Upper lobe of left lung (tissue), 6 donors: ENCODE measurements at regions not wholly inside any gene's neighbourhood (a gene's known extent, or its start where the extent isn't known, plus 50 kb on each side); places are given as distances from the start of the nearest gene placed in this dataset.

Experiments
- ATAC-seq, 2 donors: fragments of 200-7000 bp; cut with Tn5 transposase; one replicate each; pipeline ENCODE4 v1.9.1; 2022; ENCODE audit warnings: mild to moderate bottlenecking in 2 of 2, moderate library complexity in 2 of 2; ENCODE audit not compliant: low FRiP score in 2 of 2
- DNase-seq, 2 donors: peaks; one replicate each; pipeline ENCODE4 v3.0.0-alpha.2; 2019 to 2020
- H3K27ac ChIP-seq, 4 donors: fragments of 200-600 bp; sonication (generic); one replicate each; pipeline ENCODE4 v1.5.1; 2016 to 2019
- H3K27me3 ChIP-seq, 4 donors: fragments of 200-600 bp; sonication (generic); one replicate each; pipeline ENCODE4 v1.5.1; 2017 to 2019
- H3K36me3 ChIP-seq, 4 donors: fragments of 200-600 bp; sonication (generic); one replicate each; pipeline ENCODE4 v1.5.1; 2016 to 2019
- H3K4me1 ChIP-seq, 4 donors: fragments of 200-600 bp; sonication (generic); one replicate each; pipeline ENCODE4 v1.5.1; 2018 to 2019
- H3K4me3 ChIP-seq, 4 donors: fragments of 200-600 bp; sonication (generic); one replicate each; pipeline ENCODE4 v1.5.1; 2017 to 2019; ENCODE audit warnings: mild to moderate bottlenecking in 2 of 4, moderate library complexity in 1 of 4
- H3K9me3 ChIP-seq, 4 donors: fragments of 200-600 bp; sonication (generic); one replicate each; pipeline ENCODE4 v1.5.1; 2018 to 2019
- EP300 ChIP-seq, 4 donors: sonication (generic); formaldehyde crosslinking; IDR thresholded peaks; one replicate each; pipeline ENCODE4 v1.5.1; 2017; ENCODE audit warnings: antibody characterized with exemption in 4 of 4, control low read depth in 2 of 4
- POLR2A ChIP-seq, 4 donors: fragments of 450-650 bp; IDR thresholded peaks; one replicate each; pipeline ENCODE4 v1.5.1; 2016 to 2017; ENCODE audit warnings: antibody characterized with exemption in 4 of 4, mild to moderate bottlenecking in 2 of 4
- POLR2AphosphoS5 ChIP-seq, 2 donors: sonication (generic); formaldehyde crosslinking; IDR thresholded peaks; one replicate each; pipeline ENCODE4 v1.5.1; 2017; ENCODE audit warnings: antibody characterized with exemption in 2 of 2
- WGBS, 2 donors: methylation state at CpG; one replicate each; pipeline ENCODE4 v1.1.5; 2017 to 2018; 5-methylcytosine and 5-hydroxymethylcytosine counted together
- TF ChIP-seq, protein P1 (sequence below), 6 experiments: fragments of 450-650 bp in 4 of 6; fragments of 200-600 bp in 2 of 6; sonication (generic) in 2 of 6; IDR thresholded peaks; one replicate each; pipeline ENCODE4 v1.5.1; 2016 to 2019; ENCODE audit warnings: antibody characterized with exemption in 6 of 6
- donor health status: DM: no; HTN: no; CAD: no; lungs with moderate emphysema.
- donor health status: DM: no; HTN: yes; CAD: no; lungs with severe emphysema.

DNA sequence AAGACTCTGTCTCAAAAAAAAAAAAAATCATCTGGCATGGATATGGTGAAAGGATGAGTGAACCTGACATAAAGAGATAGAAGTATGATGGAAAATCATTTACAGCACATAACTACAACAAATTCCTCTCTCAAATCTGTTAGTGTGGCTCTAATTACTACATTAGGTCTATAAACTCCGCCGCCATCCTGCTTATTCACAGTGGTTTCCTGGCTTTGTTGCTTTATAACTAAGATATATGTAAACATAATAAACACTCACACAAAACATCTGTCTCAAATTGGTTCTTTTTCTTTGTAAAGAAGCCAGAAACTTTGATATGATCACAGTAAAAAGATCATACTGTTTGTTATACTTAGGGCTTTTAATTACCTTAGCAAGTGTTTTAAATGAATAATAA, 412.6 kb upstream of the FAM98A start:
- Histone ChIP-seq H3K4me1 (no peaks in the 10 kb centered on the region), H3K4me3 (no peak overlapping the region), H3K36me3 (no peaks in the 10 kb centered on the region), H3K27me3 (no peaks in the 10 kb centered on the region), H3K27ac (no peak overlapping the region), H3K9me3 (peaks cover 0 to 3% (median 0%) of the 10 kb centered on the region in 4 donors)
- whole genome bisulfite sequencing, 2 donors: 69% methylated on average over 2 of the region's 2 CpGs
- no peak for ATAC-seq
- DNase-seq: no peak
- TF ChIP-seq POLR2AphosphoS5 (IDR thresholded peaks at IDR 0.05) (no peak), EP300 (IDR thresholded peaks at IDR 0.05) (no peak), POLR2A (IDR thresholded peaks at IDR 0.05) (no peak)
- TF ChIP-seq, protein P1, sequence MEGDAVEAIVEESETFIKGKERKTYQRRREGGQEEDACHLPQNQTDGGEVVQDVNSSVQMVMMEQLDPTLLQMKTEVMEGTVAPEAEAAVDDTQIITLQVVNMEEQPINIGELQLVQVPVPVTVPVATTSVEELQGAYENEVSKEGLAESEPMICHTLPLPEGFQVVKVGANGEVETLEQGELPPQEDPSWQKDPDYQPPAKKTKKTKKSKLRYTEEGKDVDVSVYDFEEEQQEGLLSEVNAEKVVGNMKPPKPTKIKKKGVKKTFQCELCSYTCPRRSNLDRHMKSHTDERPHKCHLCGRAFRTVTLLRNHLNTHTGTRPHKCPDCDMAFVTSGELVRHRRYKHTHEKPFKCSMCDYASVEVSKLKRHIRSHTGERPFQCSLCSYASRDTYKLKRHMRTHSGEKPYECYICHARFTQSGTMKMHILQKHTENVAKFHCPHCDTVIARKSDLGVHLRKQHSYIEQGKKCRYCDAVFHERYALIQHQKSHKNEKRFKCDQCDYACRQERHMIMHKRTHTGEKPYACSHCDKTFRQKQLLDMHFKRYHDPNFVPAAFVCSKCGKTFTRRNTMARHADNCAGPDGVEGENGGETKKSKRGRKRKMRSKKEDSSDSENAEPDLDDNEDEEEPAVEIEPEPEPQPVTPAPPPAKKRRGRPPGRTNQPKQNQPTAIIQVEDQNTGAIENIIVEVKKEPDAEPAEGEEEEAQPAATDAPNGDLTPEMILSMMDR (IDR thresholded peaks at IDR 0.05): no peak

DNA sequence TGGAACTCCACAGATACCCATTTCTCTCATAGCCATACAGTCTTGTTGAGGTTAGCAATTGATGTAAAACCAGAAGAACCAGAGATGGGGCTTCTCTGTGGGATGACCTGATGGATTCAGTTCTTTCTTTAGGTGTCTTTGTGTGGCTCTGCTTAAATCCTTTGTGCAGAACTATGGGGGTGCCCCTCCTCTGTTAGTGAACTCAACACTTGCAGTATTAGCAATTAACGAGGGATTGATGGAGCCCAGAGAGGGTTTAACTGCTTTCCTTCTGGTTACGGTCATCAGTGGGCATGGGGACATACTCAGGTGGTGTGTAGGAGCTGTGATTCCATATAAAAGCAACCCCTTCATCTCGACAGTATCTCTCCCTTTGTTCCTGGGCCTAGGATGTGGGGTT, 406.8 kb upstream of the FAM98A start:
- ATAC-seq: no peak
- H3K36me3 ChIP-seq: no peaks in the 10 kb centered on the region
- no peaks in the 10 kb centered on the region for H3K4me1 ChIP-seq
- TF ChIP-seq, protein P1 (IDR thresholded peaks at IDR 0.05): no peak
- TF ChIP-seq POLR2A (IDR thresholded peaks at IDR 0.05) (no peak), POLR2AphosphoS5 (IDR thresholded peaks at IDR 0.05) (no peak), EP300 (IDR thresholded peaks at IDR 0.05) (no peak)
- no peak overlapping the region for H3K4me3 ChIP-seq
- 83 to 100% methylated on average over 3 of the region's 3 CpGs for WGBS, 2 donors
- no peaks in the 10 kb centered on the region for H3K9me3 ChIP-seq
- H3K27ac ChIP-seq: no peak overlapping the region
- no peaks in the 10 kb centered on the region for H3K27me3 ChIP-seq
- DNase-seq: no peak

DNA sequence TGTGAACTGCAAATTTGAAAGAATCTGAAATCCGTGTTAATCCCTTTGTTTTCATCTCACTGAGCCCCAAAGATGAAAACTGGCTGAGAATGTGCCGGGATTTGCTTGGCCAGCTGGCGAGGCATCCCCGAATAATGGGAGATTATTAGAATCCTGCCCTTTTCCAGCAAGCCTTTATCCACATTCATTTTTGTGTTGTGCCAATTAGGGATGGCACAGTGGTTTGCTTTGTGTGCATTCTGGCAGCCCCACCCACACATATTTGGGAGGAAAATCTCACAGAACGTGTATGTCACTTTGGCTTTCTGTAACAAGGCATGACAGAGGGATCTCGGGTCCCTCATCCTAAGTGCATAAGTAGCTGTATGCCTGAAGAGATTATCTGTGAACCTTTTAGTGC, 405.8 kb upstream of the FAM98A start:
- no peak overlapping the region for H3K4me3 ChIP-seq
- TF ChIP-seq POLR2A (IDR thresholded peaks at IDR 0.05): no peak
- no peak for TF ChIP-seq EP300 (IDR thresholded peaks at IDR 0.05)
- H3K36me3 ChIP-seq: no peaks in the 10 kb centered on the region
- H3K9me3 ChIP-seq: no peaks in the 10 kb centered on the region
- no peaks in the 10 kb centered on the region for H3K27me3 ChIP-seq
- DNase-seq: no peak
- ATAC-seq: no peak
- no peaks in the 10 kb centered on the region for H3K4me1 ChIP-seq
- no peak overlapping the region for H3K27ac ChIP-seq
- 81 to 89% methylated on average over 6 of the region's 6 CpGs for WGBS, 2 donors

DNA sequence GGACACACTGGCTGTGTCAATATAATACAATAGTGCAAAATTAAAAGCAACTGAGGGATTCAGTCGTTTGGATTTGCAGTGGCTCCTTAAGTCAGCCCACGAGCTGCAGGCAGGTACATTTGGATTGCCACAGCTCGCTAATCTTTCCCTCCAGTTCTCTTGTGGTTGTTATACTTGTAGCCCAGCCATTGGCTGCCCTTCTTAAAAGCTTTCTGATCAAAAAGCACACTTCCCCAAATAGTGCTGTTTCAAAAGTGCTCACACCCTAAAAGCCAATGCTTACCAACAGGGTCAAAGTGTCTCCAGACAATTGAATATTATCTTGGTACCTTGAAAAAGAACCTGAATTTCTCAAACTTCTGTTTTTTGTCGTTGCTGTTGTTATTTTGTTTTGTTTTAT, 404.7 kb upstream of the FAM98A start:
- TF ChIP-seq, protein P1 (IDR thresholded peaks at IDR 0.05): no peak
- no peak for TF ChIP-seq POLR2AphosphoS5 (IDR thresholded peaks at IDR 0.05)
- TF ChIP-seq POLR2A (IDR thresholded peaks at IDR 0.05): no peak
- no peak for TF ChIP-seq EP300 (IDR thresholded peaks at IDR 0.05)
- no peaks in the 10 kb centered on the region for H3K27me3 ChIP-seq

DNA sequence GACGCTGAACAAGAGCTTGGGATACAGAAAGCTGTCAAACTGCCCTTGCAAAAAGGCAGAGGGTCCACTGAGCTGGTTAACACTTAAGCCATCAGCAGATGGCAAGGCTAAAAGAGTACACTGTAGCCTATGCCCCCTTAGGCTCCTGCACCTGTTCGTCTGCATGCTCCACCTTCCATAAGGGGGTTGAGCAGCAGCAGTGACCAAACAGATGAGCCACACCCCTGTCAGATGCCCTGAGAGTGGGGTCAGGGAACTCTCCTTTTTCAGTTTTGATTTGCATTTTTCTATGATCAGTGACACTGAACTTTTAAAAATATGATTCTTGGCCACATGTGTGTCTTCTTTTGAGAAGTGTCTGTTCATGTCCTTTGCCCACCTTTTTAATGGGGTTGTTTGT, 402.5 kb upstream of the FAM98A start:
- peaks cover 1 to 8% (median 6%) of the 10 kb centered on the region in 4 donors for H3K9me3 ChIP-seq
- 91 to 94% methylated on average over 2 of the region's 2 CpGs for WGBS, 2 donors
- no peaks in the 10 kb centered on the region for H3K4me1 ChIP-seq
- no peak overlapping the region for H3K4me3 ChIP-seq
- no peaks in the 10 kb centered on the region for H3K27me3 ChIP-seq
- DNase-seq: no peak
- TF ChIP-seq, protein P1 (IDR thresholded peaks at IDR 0.05): no peak
- TF ChIP-seq POLR2AphosphoS5 (IDR thresholded peaks at IDR 0.05) (no peak), EP300 (IDR thresholded peaks at IDR 0.05) (no peak), POLR2A (IDR thresholded peaks at IDR 0.05) (no peak)
- no peaks in the 10 kb centered on the region for H3K36me3 ChIP-seq
- no peak overlapping the region for H3K27ac ChIP-seq
- ATAC-seq: peak in 1 of 2 donors; percentile 57

More for the DNA sequence above, 404.7 kb upstream of the FAM98A start:
- ATAC-seq: no peak
- H3K4me1 ChIP-seq: no peaks in the 10 kb centered on the region
- H3K36me3 ChIP-seq: no peaks in the 10 kb centered on the region
- WGBS, 2 donors: 48 to 68% methylated on average over 4 of the region's 4 CpGs
- no peak overlapping the region for H3K4me3 ChIP-seq
- no peak overlapping the region for H3K27ac ChIP-seq
- no peak for DNase-seq
- no peaks in the 10 kb centered on the region for H3K9me3 ChIP-seq
